ENCODE measurements at regions not wholly inside any gene's neighbourhood (a gene's known extent, or its start where the extent isn't known, plus 50 kb on each side); places are given as distances from the start of the nearest gene placed in this dataset.

- DNase-seq (no peak), ATAC-seq (no peak)
- no peak for TF ChIP-seq CTCF (IDR thresholded peaks at IDR 0.05)
- H3K4me3 ChIP-seq = no peak overlapping the region
- intact Hi-C loops (cut with DNase I, micrococcal nuclease) = no loop called here
- no peaks in the 10 kb centered on the region for H3K4me1 ChIP-seq (ENCODE audit: low read depth)
- no peaks in the 10 kb centered on the region for H3K36me3 ChIP-seq (ENCODE audit: low read depth)
- no peaks in the 10 kb centered on the region for H3K9me3 ChIP-seq
Measured at GRCh38 chr3:1037631-1038030, 55.2 kb upstream of the CNTN6 start.

Measured in mucosa of descending colon (tissue), 3 donors.